Osteocyte (in vitro differentiated cells): ENCODE measurements at regions not wholly inside any gene's neighbourhood (a gene's known extent, or its start where the extent isn't known, plus 50 kb on each side); places are given as distances from the start of the nearest gene placed in this dataset.

Experiments used
- DNase-seq: peaks from one replicate; pipeline ENCODE4 v3.0.0; 2021; ENCODE audit warnings: mixed read lengths; ENCODE audit not compliant: unreplicated experiment; ENCODE audit errors: extremely low spot score
- H3K27ac Mint-ChIP-seq: one replicate; pipeline ENCODE4 v1.8.0; 2021; ENCODE audit warnings: mild to moderate bottlenecking, mixed read lengths; ENCODE audit not compliant: unreplicated experiment
- H3K27me3 Mint-ChIP-seq: one replicate; pipeline ENCODE4 v1.8.0; 2021; ENCODE audit warnings: mixed read lengths; ENCODE audit not compliant: unreplicated experiment
- H3K36me3 Mint-ChIP-seq: one replicate; pipeline ENCODE4 v1.8.0; 2021; ENCODE audit warnings: mixed read lengths; ENCODE audit not compliant: unreplicated experiment
- H3K4me1 Mint-ChIP-seq: one replicate; pipeline ENCODE4 v1.8.0; 2021; ENCODE audit warnings: mixed read lengths; ENCODE audit not compliant: unreplicated experiment
- H3K4me3 Mint-ChIP-seq: one replicate; pipeline ENCODE4 v1.8.0; 2021; ENCODE audit warnings: mild to moderate bottlenecking, moderate library complexity, mixed read lengths; ENCODE audit not compliant: unreplicated experiment
- H3K9me3 Mint-ChIP-seq: one replicate; pipeline ENCODE4 v1.8.0; 2021; ENCODE audit warnings: mixed read lengths; ENCODE audit not compliant: unreplicated experiment
- CTCF ChIP-seq: fragments of 200-600 bp; sonication (generic); IDR thresholded peaks from 2 replicates; pipeline ENCODE4 v1.5.0; 2021; ENCODE audit warnings: antibody characterized with exemption, mild to moderate bottlenecking, moderate library complexity

- Mint-ChIP-seq H3K9me3 (no peaks in the 10 kb centered on the region), H3K27ac (no peak overlapping the region), H3K27me3 (peaks cover 3% of the 10 kb centered on the region), H3K4me3 (no peak overlapping the region), H3K36me3 (no peaks in the 10 kb centered on the region), H3K4me1 (no peaks in the 10 kb centered on the region)
- DNase-seq: no peak
- TF ChIP-seq CTCF: no peak
These were observed 415.1 kb downstream of the NR4A2 start for GRCh38 chr2:155917380-155917779.

- TF ChIP-seq CTCF: no peak
- peaks cover 3% of the 10 kb centered on the region for H3K27me3 Mint-ChIP-seq
- no peaks in the 10 kb centered on the region for H3K9me3 Mint-ChIP-seq
- no peak overlapping the region for H3K4me3 Mint-ChIP-seq
- no peak overlapping the region for H3K27ac Mint-ChIP-seq
- no peak for DNase-seq
- no peaks in the 10 kb centered on the region for H3K4me1 Mint-ChIP-seq
- H3K36me3 Mint-ChIP-seq: no peaks in the 10 kb centered on the region
These were observed 419.2 kb downstream of the NR4A2 start for GRCh38 chr2:155913356-155913755.

GRCh38 chr2:155908567-155908966 lies 424.0 kb downstream of the NR4A2 start:
- no peak for TF ChIP-seq CTCF
- no peak for DNase-seq
- Mint-ChIP-seq H3K9me3 (no peaks in the 10 kb centered on the region), H3K4me1 (no peaks in the 10 kb centered on the region), H3K27ac (no peak overlapping the region), H3K4me3 (no peak overlapping the region), H3K36me3 (no peaks in the 10 kb centered on the region), H3K27me3 (no peaks in the 10 kb centered on the region)

- Mint-ChIP-seq H3K9me3 (no peaks in the 10 kb centered on the region), H3K4me1 (no peaks in the 10 kb centered on the region), H3K27me3 (no peaks in the 10 kb centered on the region), H3K27ac (no peak overlapping the region), H3K36me3 (no peaks in the 10 kb centered on the region), H3K4me3 (no peak overlapping the region)
- no peak for TF ChIP-seq CTCF
- DNase-seq: no peak
These were observed 425.3 kb downstream of the NR4A2 start for GRCh38 chr2:155907211-155907610.

- Mint-ChIP-seq H3K36me3 (no peaks in the 10 kb centered on the region), H3K27me3 (no peaks in the 10 kb centered on the region), H3K4me1 (no peaks in the 10 kb centered on the region), H3K9me3 (no peaks in the 10 kb centered on the region), H3K27ac (no peak overlapping the region), H3K4me3 (no peak overlapping the region)
- DNase-seq: no peak
- no peak for TF ChIP-seq CTCF
These were observed 426.9 kb downstream of the NR4A2 start for GRCh38 chr2:155905657-155906056.
